Ishikawa (cell line): ENCODE measurements at regions not wholly inside any gene's neighbourhood (a gene's known extent, or its start where the extent isn't known, plus 50 kb on each side); places are given as distances from the start of the nearest gene placed in this dataset.

Source experiments
- CEBPB ChIP-seq: IDR thresholded peaks from 2 replicates; pipeline ENCODE4 v1.6.1; 2012
- CREB1 ChIP-seq: IDR thresholded peaks from 2 replicates; pipeline ENCODE4 v1.6.1; 2012; ENCODE audit warnings: low read depth
- EGR1 ChIP-seq: IDR thresholded peaks from 2 replicates; pipeline ENCODE4 v1.6.1; 2012
- EP300 ChIP-seq: IDR thresholded peaks from 2 replicates; pipeline ENCODE4 v1.6.1; 2012; ENCODE audit warnings: borderline replicate concordance
- FOXM1 ChIP-seq: IDR thresholded peaks from 2 replicates; pipeline ENCODE4 v1.6.1; 2012; ENCODE audit warnings: low read depth, borderline replicate concordance
- NFIC ChIP-seq: IDR thresholded peaks from 2 replicates; pipeline ENCODE4 v1.6.1; 2012
- RAD21 ChIP-seq: IDR thresholded peaks from 2 replicates; pipeline ENCODE4 v1.6.1; 2012; ENCODE audit warnings: low read depth
- TAF1 ChIP-seq: IDR thresholded peaks from 2 replicates; pipeline ENCODE4 v1.6.1; 2012; ENCODE audit warnings: low read depth, mild to moderate bottlenecking
- TCF12 ChIP-seq: IDR thresholded peaks from 2 replicates; pipeline ENCODE4 v1.6.1; 2012; ENCODE audit warnings: low read depth
- TEAD4 ChIP-seq: IDR thresholded peaks from 2 replicates; pipeline ENCODE4 v1.6.1; 2012
- YY1 ChIP-seq: IDR thresholded peaks from 2 replicates; pipeline ENCODE4 v1.6.1; 2012; ENCODE audit warnings: low read depth
- ZBTB7A ChIP-seq: IDR thresholded peaks from 2 replicates; pipeline ENCODE4 v1.6.1; 2012; ENCODE audit warnings: low read depth
- TF ChIP-seq, protein P1 (sequence below): IDR thresholded peaks from 2 replicates; pipeline ENCODE4 v1.6.1; 2012
- TF ChIP-seq, protein P2 (sequence below): IDR thresholded peaks from 2 replicates; pipeline ENCODE4 v1.6.1; 2012
- TF ChIP-seq, protein P3 (sequence below): IDR thresholded peaks from 2 replicates; pipeline ENCODE4 v1.6.1; 2012; ENCODE audit warnings: low read depth, mild to moderate bottlenecking

DNA sequence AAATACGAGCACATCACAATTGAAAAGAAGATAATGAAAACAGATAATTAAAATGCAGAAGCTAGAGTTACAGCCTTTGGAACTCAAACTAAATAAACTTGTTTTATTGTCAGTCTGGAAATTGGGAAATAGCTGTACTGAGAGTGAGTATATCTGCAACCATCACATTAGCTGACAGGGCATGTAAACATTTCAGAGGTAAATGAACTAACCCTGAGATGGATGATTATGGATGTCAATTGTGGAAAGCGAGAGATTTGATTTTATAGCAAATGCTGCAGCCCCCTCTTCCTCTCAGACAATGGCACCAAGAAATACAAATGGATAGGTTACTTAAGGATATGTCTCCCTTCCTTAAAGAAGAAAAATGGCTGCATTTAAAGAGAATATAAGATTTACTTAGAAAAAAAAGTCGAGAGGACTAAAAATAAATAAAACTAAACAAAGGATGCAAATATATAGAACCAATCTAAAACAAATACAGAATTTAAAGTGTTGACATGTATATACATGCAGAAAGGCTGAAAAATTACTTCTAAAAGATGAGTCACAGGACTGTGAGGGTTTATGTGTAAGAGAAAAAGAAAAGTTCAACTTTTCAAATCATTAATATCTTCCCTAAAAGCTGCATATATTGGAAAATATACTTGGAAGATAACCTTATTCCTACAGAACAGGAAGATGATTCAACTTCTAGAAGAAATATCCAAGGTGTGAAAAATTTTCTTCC, 120.3 kb upstream of the FLRT2 start:
- TF ChIP-seq, protein P1, sequence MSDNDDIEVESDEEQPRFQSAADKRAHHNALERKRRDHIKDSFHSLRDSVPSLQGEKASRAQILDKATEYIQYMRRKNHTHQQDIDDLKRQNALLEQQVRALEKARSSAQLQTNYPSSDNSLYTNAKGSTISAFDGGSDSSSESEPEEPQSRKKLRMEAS, result no peak
- TF ChIP-seq EGR1, result no peak
- TF ChIP-seq ZBTB7A, result no peak
- TF ChIP-seq FOXM1, result no peak
- no peak for TF ChIP-seq EP300
- no peak for TF ChIP-seq TAF1
- no peak for TF ChIP-seq RAD21
- TF ChIP-seq, protein P2, sequence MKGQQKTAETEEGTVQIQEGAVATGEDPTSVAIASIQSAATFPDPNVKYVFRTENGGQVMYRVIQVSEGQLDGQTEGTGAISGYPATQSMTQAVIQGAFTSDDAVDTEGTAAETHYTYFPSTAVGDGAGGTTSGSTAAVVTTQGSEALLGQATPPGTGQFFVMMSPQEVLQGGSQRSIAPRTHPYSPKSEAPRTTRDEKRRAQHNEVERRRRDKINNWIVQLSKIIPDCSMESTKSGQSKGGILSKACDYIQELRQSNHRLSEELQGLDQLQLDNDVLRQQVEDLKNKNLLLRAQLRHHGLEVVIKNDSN, result no peak
- no peak for TF ChIP-seq CREB1
- TF ChIP-seq CEBPB, result no peak
- no peak for TF ChIP-seq TCF12
- TF ChIP-seq YY1, result no peak
- TF ChIP-seq, protein P3, sequence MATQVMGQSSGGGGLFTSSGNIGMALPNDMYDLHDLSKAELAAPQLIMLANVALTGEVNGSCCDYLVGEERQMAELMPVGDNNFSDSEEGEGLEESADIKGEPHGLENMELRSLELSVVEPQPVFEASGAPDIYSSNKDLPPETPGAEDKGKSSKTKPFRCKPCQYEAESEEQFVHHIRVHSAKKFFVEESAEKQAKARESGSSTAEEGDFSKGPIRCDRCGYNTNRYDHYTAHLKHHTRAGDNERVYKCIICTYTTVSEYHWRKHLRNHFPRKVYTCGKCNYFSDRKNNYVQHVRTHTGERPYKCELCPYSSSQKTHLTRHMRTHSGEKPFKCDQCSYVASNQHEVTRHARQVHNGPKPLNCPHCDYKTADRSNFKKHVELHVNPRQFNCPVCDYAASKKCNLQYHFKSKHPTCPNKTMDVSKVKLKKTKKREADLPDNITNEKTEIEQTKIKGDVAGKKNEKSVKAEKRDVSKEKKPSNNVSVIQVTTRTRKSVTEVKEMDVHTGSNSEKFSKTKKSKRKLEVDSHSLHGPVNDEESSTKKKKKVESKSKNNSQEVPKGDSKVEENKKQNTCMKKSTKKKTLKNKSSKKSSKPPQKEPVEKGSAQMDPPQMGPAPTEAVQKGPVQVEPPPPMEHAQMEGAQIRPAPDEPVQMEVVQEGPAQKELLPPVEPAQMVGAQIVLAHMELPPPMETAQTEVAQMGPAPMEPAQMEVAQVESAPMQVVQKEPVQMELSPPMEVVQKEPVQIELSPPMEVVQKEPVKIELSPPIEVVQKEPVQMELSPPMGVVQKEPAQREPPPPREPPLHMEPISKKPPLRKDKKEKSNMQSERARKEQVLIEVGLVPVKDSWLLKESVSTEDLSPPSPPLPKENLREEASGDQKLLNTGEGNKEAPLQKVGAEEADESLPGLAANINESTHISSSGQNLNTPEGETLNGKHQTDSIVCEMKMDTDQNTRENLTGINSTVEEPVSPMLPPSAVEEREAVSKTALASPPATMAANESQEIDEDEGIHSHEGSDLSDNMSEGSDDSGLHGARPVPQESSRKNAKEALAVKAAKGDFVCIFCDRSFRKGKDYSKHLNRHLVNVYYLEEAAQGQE, result no peak
- TF ChIP-seq NFIC, result no peak

DNA sequence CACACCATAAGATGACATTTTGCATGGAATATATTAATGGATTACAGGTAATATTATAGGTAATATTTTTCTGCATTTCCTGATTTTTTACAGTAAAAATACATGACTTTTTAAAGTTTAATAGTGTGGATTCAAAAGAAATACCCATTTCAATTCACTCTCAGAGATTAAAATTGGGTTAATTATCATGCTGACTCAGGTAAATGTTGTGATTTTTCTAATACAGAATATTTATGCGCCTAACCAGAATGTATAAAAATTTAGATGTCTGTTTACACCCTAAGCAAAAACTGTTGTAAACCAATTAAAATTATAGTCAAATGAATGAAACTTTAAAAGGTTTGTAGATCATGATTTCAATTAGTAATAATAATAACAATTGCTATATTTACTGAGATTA, 117.2 kb upstream of the FLRT2 start:
- TF ChIP-seq NFIC (no peak), EP300 (no peak), ZBTB7A (no peak), TEAD4 (no peak), CREB1 (no peak), TCF12 (no peak), FOXM1 (no peak), YY1 (no peak), CEBPB (no peak), RAD21 (no peak), EGR1 (no peak), TAF1 (no peak)
- TF ChIP-seq, protein P3, result no peak
- TF ChIP-seq, protein P2, result no peak
- TF ChIP-seq, protein P1, result no peak

DNA sequence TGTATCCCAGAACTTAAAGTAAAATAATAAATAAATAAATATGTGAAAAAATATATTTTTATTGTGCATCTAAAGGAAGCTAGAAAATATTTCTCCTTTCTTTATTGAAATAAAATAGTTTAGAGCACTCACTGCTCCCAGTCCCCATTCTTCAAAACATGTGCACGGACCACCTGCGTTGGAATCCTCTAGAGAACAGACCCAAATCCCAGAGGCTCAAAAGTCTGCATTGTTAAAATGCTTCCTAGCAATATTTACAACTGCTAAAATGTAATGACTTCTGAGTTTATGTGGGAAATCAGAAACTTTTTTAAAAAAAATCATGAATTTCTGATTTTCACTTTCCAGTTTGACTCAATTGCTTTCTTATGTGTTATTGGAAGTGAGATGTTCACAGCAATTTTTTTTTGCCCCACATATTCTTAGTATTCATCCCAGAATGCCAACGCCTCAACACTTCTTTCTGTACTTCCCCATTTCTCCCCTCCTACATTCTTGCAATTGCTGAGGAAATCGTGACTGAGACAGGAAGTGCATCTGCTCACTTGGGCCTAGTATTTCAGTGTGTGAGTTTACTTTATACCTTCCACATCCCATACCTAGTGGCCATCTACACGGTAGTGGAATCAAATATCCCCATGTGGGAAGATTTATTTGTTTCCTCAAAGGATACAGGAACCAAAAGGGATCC, 116.0 kb upstream of the FLRT2 start:
- TF ChIP-seq EGR1, result no peak
- no peak for TF ChIP-seq TEAD4
- no peak for TF ChIP-seq YY1
- no peak for TF ChIP-seq RAD21
- TF ChIP-seq, protein P1, result no peak
- no peak for TF ChIP-seq FOXM1
- no peak for TF ChIP-seq CEBPB
- TF ChIP-seq NFIC, result no peak
- no peak for TF ChIP-seq CREB1
- TF ChIP-seq TAF1, result no peak
- no peak for TF ChIP-seq TCF12

DNA sequence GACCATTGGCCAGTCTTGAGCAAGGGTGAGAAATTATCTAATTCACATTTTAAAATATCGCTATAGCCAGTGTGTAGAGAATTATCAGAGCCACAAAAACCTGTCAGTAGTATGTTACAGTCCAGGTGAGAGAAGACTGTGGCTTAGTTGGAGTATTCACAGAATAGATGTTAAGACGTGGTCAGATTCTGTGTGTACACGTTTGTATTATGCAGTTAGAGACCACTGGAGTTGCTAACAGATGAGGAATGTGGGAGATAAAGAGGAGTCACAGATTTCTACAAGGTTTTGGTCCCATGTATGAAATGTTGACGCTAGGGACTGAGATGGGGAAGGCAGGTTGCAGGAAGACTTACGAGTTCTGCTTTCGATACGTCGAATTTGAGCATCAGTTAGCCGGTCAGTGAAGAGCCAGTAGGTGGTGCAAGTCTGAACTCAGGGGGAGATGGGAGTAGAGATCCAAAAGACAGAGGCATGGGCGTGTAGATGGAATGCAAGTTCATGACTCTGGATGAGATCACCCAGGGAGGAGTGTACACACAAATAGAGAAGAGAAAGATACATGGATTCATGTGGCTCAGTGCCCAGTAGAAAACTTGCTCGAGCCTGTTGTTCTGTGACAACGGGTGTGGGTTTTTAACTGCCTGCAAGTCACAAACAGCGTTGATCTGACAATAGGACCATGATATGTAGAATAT, 114.8 kb upstream of the FLRT2 start:
- no peak for TF ChIP-seq CEBPB
- TF ChIP-seq NFIC, result no peak
- TF ChIP-seq EP300, result no peak
- TF ChIP-seq ZBTB7A, result no peak
- TF ChIP-seq TAF1, result no peak
- no peak for TF ChIP-seq FOXM1
- no peak for TF ChIP-seq TCF12
- TF ChIP-seq, protein P2, result no peak
- TF ChIP-seq TEAD4, result no peak
- TF ChIP-seq YY1, result no peak
- TF ChIP-seq RAD21, result no peak
- TF ChIP-seq CREB1, result no peak
- TF ChIP-seq, protein P3, result no peak
- TF ChIP-seq EGR1, result no peak
